ENCODE measurements at regions not wholly inside any gene's neighbourhood (a gene's known extent, or its start where the extent isn't known, plus 50 kb on each side); places are given as distances from the start of the nearest gene placed in this dataset.
A peak's percentile ranks its signal among the peaks of the same experiment; 100 is the strongest.

DNA sequence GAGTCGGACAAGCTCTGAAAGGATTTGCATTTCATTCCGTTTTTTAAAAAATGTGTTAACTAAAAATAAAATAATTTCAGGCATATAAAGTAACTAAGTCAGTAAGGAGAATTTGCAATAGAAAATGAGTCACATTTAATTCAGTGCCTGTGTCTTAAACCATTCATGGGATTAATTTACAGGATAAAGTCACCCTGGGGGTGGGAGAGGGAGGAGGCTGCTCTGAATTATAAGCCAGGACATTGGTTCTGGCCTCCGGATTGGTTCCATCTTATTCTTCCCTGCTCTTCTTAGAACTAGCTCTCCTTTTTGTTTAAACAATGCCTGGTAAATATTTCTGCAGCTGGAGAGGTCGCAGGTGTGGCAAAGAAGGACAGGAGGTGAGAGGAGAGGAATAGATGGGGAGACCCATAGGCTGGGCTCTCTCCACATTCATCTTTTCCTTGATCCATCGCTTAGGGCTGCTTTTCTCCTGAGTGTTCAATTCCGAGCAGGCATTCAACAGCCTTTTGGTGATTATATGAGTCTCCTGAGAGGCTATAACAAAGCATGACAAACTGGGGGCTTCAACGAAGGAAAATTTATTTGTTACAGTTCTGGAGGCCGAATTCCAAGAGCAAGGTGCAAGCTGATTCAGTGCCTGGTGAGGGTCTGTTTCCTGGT, 319.2 kb downstream of the PHKB start:
- in situ Hi-C loops (cut with HindIII; ENCODE audit: low pct_unique_long_range_greater_than_20kb, low sequenced_read_pairs) = no loop called here
- no peak for DNase-seq (ENCODE audit: low read depth in 1 of 2, low spot score in 1 of 2)
- TF ChIP-seq JUND (IDR thresholded peaks at IDR 0.05; ENCODE audit: low read depth) = no peak

DNA sequence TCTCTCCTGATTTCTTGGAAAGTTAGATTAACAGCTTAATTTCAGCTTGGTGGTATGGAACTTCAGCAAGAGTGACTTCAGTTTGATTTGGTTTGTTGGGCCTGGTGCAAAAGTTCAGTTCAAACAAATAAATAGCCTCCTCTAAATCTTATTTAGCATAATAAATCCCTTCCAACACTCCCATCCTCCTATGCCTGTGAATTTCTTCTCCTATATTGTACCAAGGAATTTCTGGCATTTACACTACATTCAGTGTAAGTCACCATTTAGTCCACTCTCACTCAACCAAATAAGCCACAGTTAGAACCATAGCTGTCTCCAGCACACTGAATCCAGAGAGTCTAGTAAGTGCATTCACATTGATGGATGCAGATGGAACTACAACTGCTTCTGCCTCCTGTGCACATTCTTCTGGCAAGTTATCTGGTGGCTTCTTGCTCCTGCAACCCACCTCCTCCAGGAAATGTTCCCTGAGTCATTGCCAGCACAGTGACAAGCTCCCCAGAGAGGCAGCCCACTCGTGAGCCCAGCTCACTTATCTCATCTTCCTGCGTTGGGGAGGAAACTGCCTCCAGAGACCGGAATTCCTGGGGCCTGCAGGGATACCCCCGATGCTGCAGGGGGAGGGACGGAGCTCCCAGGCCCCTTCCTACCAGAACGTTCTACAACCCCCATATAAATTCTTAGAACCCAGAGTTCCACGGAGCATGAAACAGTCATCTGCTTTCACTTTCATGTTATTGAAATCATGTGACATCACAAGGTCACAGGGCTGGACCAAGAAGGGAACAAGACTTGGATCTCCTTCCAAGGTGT, 318.3 kb downstream of the PHKB start:
- no peak for TF ChIP-seq JUND (IDR thresholded peaks at IDR 0.05; ENCODE audit: low read depth)
- peak; percentile 2 to 4 for DNase-seq (ENCODE audit: low read depth in 1 of 2, low spot score in 1 of 2)
- in situ Hi-C loops (cut with HindIII; ENCODE audit: low pct_unique_long_range_greater_than_20kb, low sequenced_read_pairs) = no loop called here

DNA sequence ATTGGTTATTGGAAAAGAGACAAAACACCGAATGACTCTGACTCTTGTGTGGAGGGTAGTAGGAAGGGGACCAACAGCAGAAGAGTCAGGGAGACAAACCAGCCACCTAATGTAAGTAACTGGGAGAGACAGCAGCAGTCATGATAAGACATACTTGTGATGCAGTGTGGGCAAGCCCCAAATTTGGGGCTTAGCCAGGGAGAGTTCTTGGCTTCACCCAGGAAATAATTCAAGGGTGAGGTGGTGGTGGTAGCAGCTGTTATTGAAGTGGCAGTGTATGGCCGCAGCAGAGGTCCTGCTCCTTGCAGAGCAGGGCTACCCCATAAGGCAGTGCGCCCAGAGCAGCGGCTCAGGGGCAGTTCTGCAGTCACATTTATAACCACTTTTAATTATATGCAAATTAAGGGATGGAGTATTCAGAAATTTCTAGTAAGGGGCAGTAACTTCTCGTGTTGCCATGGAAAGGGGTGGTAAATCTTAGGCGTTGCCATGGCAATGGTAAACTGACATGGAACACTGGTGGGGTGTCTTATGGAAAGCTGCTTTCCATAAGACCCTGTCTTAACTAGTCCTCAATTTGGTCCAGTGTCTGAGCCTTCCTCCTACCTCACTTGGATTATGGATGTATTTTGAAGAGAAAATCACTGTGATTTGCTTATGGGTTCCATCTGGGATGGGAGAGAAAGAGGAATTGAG, 317.1 kb downstream of the PHKB start:
- in situ Hi-C loops (cut with HindIII; ENCODE audit: low pct_unique_long_range_greater_than_20kb, low sequenced_read_pairs) = no loop called here
- no peak for DNase-seq (ENCODE audit: low read depth in 1 of 2, low spot score in 1 of 2)
- TF ChIP-seq JUND (IDR thresholded peaks at IDR 0.05; ENCODE audit: low read depth) = no peak

DNA sequence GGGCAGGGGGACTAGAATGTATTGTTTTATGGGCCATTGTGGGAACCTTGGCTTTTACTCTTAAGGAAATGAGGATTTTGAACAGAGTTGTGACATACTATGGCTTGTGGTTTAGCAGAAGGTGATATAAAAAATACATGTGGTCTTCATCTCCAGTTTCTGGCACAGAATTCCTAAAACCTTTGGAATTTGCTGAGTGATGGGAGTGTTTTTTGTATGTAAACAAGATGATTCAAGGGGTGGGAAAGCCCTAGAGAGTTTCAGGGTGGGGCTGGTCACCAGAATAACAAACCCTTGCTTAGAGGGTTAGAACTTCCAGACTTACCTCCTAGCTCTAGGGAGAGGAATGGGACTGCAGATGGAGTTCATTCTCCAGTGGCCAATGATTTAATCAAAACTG, 316.1 kb downstream of the PHKB start:
- in situ Hi-C loops (cut with HindIII; ENCODE audit: low pct_unique_long_range_greater_than_20kb, low sequenced_read_pairs) = no loop called here
- no peak for DNase-seq (ENCODE audit: low read depth in 1 of 2, low spot score in 1 of 2)
- TF ChIP-seq JUND (IDR thresholded peaks at IDR 0.05; ENCODE audit: low read depth) = no peak

DNA sequence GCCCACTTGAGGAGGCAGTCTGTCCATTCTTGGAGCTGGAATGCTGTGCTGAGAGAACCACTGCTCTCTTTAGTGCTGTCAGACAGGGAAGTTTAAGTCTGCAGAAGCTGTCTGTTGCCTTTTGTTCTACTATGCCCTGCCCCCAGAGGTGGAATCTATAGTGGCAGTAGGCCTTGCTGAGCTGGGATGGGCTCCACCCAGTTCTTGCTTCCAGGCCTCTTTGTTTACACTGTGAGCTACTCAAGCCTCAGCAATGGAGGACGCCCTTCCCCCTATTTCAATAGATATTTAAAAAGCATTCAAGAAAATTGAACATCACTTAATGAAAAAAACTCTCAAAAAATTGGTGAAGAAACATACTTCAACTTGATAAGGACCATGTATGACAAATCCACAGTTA, 313.5 kb downstream of the PHKB start:
- in situ Hi-C loops (cut with HindIII; ENCODE audit: low pct_unique_long_range_greater_than_20kb, low sequenced_read_pairs) = no loop called here
- peak in 1 of 2 experiments; percentile 37 for DNase-seq (ENCODE audit: low read depth in 1 of 2, low spot score in 1 of 2)
- no peak for TF ChIP-seq JUND (IDR thresholded peaks at IDR 0.05; ENCODE audit: low read depth)

DNA sequence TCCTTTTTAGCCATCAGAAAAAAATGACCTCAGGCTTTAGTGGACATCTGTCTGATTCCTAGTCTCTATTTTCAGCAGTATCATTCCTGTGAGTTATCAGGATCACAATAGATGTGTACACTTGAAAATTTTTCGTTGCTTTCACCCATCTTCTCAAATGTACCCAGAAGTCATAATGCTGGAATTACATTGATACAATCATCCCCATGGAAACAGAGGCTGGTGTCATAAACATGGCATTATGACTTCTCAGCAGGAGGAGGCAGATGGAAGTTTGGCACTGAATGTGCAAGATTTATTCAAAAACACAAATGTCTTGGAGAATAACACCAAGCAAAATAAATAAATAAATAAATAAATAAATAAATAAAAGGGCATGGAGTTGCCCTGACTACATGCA, 292.5 kb downstream of the PHKB start:
- no peak for TF ChIP-seq JUND (IDR thresholded peaks at IDR 0.05; ENCODE audit: low read depth)
- no peak for DNase-seq (ENCODE audit: low read depth in 1 of 2, low spot score in 1 of 2)
- in situ Hi-C loops (cut with HindIII; ENCODE audit: low pct_unique_long_range_greater_than_20kb, low sequenced_read_pairs) = no loop called here

All from T47D (cell line).